ENCODE measurements at regions not wholly inside any gene's neighbourhood (a gene's known extent, or its start where the extent isn't known, plus 50 kb on each side); places are given as distances from the start of the nearest gene placed in this dataset.

DNA sequence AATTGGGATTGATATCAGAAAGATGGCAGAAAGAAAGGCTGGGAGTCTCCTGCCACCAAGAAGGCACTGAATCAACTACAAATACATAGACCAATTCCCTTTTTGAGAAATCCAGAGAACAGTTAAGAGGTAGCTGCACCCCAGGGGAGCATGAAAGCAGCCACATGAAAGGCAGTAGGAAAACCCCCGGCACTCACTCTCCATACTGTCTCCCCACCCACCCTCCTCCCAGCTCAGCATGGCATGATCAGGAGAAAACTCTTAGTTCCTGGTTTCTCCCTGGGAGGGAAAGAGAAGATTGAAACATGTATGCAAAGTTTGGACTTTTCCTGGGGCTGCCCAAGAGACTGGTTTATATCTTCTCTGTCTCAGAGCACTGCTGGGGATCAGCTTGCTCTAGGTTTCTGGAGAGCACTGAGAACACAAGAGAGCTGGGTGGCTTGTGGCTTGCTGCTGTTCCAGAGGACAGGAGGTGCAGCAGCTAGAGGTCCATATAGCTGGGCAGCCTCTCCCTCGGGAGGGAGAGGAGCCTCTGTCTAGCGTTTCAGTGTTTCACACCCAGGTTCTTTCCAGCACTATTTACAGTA lies 305.7 kb downstream of the PDGFC start:
- TF ChIP-seq, protein P1, sequence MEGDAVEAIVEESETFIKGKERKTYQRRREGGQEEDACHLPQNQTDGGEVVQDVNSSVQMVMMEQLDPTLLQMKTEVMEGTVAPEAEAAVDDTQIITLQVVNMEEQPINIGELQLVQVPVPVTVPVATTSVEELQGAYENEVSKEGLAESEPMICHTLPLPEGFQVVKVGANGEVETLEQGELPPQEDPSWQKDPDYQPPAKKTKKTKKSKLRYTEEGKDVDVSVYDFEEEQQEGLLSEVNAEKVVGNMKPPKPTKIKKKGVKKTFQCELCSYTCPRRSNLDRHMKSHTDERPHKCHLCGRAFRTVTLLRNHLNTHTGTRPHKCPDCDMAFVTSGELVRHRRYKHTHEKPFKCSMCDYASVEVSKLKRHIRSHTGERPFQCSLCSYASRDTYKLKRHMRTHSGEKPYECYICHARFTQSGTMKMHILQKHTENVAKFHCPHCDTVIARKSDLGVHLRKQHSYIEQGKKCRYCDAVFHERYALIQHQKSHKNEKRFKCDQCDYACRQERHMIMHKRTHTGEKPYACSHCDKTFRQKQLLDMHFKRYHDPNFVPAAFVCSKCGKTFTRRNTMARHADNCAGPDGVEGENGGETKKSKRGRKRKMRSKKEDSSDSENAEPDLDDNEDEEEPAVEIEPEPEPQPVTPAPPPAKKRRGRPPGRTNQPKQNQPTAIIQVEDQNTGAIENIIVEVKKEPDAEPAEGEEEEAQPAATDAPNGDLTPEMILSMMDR (IDR thresholded peaks at IDR 0.05): no peak
- no peak for TF ChIP-seq POLR2A (IDR thresholded peaks at IDR 0.05)

Measured in lower leg skin (tissue), 3 donors.